ENCODE measurements at regions not wholly inside any gene's neighbourhood (a gene's known extent, or its start where the extent isn't known, plus 50 kb on each side); places are given as distances from the start of the nearest gene placed in this dataset.
"Not testable (repeated sequence)": the region's sequence is repeated elsewhere in the genome, so short reads cannot be mapped to it uniquely, and the experiment has no call there.

DNA sequence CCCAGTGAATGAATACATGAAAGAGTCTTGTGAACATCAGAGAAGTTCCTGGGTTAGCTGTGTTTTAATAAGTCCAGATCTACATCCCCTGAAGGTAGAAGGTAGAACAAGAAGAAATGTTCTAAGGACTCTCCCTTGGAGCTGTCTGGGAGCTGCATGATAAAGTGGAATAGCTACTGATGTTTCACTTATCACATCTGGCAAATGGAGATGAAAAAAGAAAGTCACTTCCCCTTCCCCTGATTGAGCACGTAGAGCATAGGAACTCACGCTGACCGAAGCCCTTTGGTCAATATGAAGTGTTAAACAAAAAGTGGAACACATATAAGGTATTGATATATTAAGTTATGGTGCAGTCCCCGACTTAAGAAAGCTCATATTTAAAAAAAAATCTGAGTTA is 53.2 kb upstream of the PARP1 start:
- no peak for DNase-seq

DNA sequence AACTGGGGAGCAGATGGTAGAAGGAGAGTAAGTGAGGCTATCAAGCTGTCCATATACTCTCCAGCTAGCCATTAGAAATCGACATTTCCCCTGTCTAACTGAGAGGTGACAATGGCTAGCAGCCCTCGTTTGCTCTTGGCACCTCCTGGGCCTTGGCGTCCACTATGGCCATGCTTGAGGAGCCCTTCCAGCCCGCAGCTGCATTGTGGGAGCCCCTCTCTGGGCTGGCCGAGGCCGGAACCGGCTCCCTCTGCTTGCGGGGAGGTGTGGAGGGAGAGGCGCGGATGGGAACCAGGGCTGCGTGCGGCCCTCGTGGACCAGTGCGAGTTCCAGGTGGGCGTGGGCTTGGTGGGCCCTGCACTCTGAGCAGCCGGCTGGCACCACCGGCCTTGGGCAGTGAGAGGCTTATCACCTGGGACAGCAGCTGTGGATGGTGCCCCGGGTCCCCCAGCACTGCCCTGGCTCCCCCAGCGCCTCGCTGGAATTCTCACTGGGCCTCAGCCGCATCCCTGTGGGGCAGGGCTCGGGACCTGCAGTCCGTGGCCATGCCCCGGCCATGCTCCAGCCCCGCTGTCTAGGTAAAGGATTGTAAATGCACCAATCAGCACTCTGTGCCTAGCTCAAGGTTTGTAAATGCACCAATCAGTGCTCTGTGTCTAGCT is 56.2 kb upstream of the PARP1 start:
- DNase-seq, result no peak

DNA sequence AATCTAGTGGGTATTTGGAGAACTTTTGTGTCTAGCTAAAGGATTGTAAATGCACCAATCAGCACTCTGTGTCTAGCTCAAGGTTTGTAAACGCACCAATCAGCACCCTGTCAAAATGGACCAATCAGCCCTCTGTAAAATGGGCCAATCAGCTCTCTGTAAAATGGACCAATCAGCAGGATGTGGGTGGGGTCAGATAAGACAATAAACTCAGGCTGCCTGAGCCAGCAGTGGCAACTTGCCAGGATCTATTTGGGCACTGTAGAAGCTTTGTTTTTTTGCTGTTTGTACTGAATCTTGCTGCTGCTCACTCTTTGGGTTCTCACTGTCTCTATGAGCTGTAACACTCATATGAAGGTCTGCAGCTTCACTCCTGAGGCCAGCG is 56.7 kb upstream of the PARP1 start:
- DNase-seq, result not testable (repeated sequence)

DNA sequence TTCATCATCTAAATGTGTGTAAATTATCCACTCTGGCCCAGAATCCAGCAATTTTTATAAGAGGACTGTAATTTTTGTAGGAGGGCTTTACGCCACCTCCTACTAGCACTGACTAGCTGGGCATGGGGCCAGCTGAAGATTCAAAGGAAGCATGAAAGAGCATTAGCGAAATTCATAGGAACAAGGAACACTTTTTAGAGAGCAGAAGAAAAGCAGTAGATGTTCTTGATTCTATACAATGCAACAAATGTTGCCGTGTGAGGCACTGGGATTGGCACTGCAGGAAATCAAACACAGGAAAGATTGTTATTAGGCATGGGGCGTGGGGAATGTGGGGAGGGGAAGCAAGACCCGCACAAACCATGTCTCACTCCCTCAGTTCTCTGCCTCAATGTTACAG is 58.4 kb upstream of the PARP1 start:
- peak; percentile 82 for DNase-seq

DNA sequence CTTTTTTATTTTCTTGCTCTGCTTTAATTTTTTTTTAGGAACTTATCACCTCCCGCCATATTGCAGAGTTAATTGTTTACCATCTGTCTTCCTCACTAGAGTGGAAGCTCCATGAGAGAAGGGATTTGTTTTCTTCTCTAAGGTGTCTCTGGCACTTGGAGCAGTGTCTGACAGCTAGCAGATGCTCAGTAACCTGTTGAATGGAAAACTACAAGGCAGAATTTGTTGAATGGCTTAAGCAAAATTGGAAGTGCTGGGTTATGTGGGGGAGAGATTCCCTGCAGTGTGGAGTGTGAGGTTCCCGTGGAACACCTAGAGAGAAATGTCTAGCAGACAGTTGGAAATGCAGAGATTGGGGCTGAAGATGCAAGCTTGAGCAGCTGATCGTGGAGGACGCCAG is 59.5 kb upstream of the PARP1 start:
- no peak for DNase-seq

DNA sequence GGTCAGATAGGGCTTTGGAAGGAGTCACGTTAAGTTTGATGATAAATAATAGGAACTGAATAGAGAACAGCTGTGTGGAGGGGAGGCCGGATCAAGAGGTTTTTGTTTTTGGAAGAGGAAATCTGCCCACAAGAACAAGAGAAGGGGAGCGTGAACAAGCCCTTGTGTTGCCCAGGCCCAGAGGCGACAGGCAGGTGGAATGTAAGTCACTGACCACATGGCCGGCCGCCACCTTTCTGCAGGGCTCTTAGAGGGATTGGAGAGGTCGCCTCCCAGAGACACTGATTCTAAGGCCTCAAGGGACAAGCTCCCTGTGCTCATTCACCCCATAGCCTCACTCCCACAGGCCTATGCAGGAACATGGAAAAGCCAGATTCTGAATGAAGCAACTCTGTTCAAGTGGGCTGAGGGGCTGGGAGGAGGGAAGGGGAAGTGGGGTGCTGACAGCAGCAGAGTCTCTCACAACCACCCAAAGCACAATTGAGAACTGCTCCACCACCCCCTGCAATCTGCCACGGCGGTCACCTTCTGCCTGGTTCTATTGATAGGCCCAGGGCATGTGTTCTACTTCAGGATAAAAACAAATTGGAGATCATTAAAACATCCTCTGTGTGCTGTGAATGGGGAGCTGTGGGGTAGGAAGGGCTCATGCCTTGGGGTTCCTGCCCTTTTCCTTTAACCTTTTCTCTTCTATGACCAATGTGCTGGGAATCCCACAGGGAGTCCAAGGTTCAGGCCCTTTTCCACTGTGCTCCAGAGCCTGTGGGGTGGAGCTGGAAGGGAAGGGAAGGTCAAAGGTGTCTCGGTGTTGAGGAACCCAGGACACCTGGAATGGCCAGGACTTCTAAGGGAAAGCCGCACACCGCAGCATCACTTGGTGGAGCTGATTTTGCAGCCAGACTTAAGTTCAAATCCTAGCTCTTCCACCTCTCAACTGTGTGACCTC is 63.3 kb upstream of the PARP1 start:
- DNase-seq, result no peak

DNA sequence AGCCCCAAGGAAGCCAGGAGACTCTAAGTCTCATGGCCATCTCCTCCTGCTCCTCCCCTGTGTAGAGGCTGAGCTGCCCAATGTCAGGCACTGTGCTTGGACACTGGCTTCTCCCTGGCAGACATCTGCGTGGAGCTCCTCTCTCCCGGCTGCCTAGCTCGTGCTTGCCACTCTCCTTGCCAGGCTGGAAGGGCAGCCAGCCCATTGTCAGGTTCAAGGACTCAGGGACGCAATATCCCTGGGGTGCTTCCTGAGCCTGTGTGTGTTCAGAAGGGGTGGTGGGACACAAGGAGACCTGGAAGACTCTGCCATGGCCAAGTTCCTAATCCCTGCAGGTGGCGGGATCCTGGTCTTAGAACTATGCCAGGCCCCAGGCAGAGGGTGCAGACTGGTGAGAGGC is 65.4 kb upstream of the PARP1 start:
- no peak for DNase-seq

DNA sequence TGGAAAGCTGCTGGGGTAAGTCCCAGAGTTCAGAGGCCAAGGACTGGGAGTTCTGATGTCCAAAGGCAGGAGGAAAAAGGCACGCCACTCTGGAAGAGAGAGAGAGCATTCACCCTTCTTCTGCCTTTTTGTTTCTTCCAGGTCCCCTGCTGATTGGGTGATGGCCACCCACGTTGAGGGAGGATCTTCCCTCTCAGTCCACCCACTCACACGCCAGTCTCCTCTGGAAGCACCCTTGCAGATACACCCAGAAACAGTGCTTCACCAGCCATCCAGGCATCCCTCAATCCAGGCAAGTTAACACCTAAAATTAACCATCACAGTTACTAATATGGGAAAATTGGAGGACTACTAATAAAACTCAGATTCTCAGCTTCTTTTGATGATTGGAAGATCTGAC is 66.1 kb upstream of the PARP1 start:
- no peak for DNase-seq

DNA sequence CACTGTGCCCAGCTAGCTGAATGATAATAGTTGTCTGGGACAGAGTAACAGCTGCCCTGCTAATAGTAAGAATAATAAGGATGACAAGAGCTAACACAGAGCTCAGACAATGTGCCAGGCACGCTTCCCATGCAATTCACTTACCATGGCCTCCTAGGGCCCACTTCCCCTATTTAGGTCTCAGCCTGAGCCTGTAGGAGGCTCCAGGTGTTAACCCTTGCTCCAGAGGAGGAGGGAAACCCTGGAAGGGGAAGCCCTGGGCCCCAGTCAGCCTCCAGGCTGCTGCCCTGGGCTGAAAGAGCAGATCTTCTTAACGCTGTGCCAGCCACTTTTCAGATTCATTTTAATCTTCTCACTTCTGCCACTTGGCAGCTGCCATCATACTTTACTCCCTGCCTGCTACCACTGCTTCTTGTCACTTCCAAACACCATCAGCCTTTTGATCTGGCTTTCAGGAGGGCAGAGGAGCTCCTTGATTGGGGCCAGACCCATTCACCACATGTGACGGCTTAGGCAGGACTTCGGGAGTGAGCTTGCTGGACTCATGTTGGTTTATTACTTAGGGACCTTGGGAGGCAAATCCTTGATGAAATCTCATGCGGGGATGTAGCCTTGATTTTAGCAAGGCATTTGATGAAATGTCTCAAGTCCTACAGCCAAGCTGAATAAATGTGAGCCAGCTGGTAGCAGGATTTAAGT is 66.7 kb upstream of the PARP1 start:
- no peak for DNase-seq

DNA sequence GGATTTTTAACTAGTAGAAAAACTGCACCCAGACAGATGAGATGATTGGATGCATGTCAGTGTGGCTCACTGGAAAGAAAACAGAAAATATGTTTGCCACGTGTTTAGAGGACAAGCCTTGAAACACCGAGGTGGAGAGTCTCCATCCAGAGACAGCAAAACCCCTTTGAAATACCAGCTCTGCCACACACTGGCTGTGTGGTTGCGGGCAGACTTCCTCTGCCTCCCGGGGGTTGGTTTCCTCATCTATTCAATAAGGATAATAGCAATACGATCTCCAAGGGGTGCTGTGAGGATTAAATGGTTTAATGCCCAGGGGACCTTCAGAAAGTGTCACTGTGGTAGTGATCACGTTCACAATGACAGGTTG is 67.2 kb upstream of the PARP1 start:
- DNase-seq, result no peak

DNA sequence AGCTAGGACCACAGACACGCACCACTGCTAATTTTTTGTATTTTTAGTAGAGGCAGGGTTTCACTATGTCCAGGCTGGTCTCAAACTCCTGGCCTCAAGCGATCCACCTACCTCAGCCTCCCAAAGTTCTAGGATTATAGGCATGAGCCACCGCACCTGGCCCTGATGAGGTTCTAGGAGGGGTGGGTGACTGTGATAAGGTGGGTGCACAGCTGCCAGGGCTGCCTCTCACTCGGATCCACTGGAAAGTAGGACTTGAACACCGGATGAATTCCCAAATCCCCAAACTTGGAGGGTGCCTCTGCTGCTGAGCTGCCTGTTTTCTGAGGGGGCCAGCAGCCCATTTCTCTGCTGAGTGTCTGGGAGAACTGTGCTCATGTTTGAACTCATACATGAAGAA is 68.2 kb upstream of the PARP1 start:
- no peak for DNase-seq

DNA sequence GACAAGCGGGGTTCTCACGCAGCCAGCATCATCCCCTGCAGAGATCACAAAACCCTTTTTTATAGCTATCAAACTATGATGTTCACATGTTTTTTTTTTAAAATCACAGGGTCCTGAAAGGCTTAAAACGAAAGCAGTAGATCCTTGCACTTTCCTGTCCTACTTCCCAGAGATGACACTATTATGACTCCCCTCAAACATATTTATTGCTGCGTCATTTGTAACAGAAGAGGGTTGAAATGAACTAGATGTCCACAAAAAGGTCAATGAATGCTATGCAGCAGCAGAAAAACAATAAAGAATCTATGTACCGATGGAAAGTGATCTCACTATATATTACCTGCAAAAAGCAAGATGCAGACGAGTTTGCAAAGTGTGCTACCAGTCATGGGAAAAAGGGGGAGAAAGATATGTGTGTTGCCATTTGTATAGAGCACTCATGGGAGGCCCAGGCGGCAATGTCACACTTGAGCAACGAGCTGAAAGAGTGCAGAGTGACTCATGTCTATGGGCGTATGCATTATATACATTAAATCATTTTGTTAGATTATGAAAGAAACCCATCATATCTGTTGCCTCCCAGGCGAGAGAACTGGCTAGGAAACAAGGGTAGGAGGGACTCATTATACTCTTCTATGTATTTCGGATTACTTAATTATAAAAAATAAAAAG is 68.9 kb upstream of the PARP1 start:
- DNase-seq, result no peak

DNA sequence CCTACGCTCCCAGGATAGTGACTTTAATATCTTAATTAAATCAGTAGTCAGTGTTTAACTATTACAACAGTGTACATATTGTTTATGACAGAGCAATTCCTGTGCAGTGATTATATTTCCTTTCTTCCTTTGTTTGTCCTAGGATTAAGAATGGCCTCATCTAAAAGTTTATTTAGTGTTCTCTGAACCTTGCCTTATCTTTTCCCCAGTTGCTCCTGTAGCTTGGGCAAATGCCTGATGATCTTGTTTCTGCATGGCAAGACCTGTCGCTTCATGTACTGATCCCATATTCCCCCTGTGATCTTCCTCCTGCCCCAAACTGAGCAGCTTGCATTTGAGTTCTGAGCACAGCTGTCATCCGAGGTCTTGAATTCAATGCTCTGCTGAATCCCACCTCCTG is 69.1 kb upstream of the STUM start:
- no peak for DNase-seq

DNA sequence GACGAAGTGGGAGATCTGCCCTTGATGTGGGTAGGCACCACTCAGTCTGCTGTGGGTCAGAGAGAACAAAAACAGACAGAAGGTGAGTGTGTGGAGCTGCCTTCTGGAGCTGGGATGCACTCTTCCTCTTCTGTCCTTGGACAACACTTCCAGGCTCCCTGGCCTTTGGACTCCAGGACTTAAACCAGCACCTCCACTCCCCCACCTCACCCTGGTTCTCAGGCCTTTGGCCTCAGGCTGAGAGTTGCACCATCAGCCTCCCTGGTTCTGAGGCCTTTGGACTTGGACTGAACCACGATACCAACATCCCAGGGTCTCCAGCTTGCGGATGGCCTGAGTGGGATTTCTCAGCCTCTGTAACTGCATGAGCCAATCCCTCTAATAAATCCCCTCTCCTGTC is 68.1 kb upstream of the STUM start:
- DNase-seq, result no peak

DNA sequence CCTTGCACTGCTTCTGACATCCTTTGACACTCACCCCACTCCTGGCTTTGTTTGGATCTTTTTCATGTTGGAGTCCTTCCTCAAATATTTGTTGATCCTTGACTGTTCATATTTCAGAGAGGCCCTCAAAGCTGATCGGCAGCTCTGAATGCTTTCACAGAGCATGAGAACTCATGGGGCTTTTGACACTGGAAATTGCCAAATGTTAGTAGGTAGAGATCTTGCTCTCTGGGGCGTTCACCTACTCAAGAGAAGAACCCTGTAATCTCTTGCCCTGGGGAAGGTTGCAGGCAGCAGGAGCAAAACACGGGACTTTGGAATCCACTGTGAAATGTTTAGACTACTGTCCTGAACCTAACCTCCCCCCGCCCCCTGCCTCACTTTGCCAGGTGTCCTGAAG is 67.4 kb upstream of the STUM start:
- no peak for DNase-seq

DNA sequence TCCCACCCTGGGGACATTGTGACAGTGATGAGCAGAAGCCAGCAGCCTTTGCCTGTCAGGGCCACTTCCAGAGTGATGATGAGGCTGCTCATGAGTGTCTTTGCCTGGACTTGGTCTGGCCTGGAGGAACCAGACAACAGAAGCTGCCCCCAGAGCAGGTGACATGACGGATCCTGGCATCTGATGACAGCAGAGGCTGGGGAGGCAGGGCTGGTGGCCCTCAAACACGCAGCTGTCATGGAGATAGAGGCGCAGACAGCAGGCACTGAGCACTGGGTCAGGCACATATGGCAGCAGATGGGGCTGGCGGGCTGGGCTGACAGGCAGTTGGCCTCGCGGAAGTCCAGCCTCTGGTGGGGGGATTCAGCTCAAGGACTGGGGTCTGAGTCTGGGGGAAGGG is 66.4 kb upstream of the STUM start:
- DNase-seq, result no peak

DNA sequence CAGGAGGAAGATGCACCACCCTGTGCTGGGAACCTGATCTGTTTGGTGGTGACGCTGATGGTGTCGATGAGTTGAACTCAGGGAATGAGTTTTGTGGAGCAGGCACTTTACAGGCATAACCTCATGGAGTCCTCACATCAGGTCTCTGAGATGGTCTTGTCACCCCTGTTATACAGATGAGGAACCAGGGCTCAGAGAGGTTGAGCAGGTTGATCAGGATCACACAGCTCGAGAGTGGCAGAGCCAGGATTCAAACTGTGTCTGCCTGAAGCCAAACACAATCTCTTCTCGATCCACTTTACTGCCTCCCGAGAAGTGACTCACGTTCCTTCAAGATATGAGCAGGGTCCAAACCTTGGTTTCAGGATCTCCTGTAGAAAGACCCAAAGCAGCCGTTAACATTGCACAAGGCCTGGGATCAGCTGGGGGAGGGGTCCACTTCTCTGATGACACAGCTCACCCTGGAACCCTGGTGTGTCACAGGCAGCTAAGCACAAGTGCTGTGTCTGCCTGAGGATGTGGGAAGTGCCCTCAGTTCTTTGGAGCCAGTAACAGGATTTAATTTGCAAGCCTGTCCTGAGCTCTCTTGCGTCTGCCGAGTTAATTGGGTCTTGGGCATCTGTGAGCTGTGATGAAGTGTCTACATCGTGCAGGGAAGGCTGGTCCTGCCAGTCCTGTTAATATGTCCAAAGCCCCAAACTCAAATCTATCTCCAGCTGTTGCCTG is 65.4 kb upstream of the STUM start:
- no peak for DNase-seq

DNA sequence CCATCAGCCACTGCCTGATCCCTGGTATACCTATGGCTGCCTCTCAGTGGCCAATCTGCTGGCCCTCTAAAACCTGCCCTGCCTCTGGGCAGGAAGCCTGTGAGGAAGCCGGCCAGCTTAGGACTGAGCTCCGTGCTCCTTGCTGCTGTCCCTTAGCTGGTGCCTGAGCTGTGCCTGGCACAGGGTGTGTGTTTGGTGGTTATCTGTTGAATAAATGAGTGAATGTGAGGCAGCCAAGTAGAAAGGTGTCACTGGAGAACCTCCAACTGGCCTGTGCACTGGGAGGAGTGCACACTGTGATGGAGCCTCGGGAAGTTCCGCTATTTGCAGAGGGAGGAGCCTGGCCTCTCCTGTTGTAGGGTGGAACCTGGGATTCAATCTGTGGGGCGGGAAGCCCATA is 63.4 kb upstream of the STUM start:
- no peak for DNase-seq

DNA sequence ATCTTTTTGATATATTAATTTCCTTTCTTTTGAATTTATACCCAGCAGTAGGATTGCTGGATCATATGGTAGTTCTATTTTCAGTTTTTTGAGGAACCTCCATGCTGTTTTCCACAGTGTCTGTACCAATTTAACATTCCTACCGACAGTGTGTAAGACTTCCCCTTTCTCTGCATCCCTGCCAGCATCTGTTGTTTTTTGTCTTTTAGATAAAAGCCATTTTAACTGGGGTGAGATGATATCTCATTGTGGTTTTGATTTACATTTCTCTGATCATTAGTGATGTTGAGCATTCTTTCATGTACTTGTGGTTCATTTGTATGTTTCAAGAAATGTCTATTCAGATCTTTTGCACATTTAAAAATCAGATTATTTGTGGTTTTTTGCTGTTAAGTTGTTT is 62.4 kb upstream of the STUM start:
- no peak for DNase-seq

DNA sequence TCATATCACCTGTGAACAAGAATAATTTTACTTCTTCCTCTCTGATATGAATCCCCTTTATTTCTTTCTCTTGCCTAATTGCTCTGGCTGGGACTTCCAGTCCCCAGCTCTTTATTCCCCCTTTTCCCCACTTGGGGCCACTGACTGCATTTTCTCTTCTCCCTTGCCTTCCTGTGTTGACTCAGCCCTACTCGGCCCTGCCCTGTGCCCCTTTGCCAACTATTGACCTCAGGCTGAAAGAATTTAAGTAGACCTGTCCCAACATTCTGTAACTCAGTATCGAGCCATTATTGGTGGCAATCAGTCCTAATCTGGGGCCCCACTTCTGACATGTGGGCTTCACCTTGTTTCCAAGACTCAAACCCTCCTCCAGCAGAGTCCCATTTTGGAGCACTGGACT is 60.6 kb upstream of the STUM start:
- no peak for DNase-seq

DNA sequence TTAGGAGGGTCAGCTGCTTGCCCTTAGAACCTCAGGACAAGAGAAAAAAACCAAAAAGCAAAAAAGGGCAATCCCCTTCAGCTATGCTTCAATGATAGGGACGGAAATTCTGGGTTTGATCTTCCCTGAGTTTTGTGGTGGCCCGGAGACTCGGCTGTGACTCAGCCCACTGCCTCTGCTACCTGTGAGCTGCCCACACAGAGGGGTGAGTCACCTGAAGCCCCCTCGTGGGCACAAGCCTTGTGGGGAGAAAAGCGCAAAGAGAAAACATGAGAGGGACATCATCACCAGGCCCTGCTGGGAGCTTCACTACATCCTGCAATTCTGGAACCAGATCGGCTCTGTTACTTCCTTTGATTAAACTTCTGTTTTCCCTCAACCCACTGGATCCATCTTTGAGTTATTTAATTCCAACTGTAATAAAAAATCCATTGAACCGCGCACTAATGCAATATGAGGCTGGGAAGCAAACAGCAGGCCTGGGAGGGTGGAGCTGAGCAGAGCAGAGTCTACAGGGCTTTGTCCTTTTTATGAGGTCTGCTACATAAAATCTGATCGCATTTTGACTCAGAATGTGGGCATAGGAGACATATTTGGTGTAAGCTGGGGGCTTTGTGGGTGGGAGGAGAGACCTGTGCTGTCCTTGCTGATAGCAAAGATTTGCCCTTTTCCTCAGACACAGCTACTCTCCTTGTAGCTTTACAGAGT is 58.7 kb upstream of the STUM start:
- DNase-seq, result no peak

DNA sequence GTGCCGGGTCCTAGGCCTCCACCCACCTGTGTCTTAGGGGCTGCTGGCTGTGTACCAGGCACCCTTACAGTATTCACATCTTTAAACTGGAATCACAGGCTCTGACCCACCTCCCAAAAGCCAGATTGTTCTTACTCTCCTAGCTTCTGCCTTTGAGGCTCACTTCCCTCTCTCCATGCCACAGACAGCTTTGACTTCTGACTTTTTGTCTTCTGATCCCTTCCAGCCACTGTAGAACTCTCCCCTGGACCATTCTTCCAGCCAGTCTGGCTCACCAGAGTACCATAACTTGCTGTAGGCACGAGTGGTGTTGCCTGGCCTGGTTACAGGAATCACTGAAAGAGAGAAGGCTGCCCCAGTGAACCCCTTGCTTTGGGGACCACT is 58.1 kb upstream of the STUM start:
- no peak for DNase-seq

Measured in NCI-H2227 treated with DMSO at 0.1 percent for 48 hours (cell line).